ENCODE measurements at regions not wholly inside any gene's neighbourhood (a gene's known extent, or its start where the extent isn't known, plus 50 kb on each side); places are given as distances from the start of the nearest gene placed in this dataset.

GRCh38 chr11:96798445-96798844, 408.6 kb downstream of the JRKL start (continued):
- TF ChIP-seq CREM (IDR thresholded peaks at IDR 0.05; ENCODE audit: low read depth) = no peak
- peak; percentile 50 for TF ChIP-seq ARID1B (IDR thresholded peaks at IDR 0.05)
- TF ChIP-seq, protein P1, sequence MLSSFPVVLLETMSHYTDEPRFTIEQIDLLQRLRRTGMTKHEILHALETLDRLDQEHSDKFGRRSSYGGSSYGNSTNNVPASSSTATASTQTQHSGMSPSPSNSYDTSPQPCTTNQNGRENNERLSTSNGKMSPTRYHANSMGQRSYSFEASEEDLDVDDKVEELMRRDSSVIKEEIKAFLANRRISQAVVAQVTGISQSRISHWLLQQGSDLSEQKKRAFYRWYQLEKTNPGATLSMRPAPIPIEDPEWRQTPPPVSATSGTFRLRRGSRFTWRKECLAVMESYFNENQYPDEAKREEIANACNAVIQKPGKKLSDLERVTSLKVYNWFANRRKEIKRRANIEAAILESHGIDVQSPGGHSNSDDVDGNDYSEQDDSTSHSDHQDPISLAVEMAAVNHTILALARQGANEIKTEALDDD (IDR thresholded peaks at IDR 0.05) = peak; percentile 45; the same call in 1 of the 2 replicates
- TF ChIP-seq TBP (optimal IDR thresholded peaks at IDR 0.05; ENCODE audit: low read depth, low read length) = no peak
- no peak for TF ChIP-seq KDM4B (IDR thresholded peaks at IDR 0.05; ENCODE audit: borderline replicate concordance in 2 of 2, low read depth in 1 of 2)
- TF ChIP-seq TEAD4 (IDR thresholded peaks at IDR 0.05; ENCODE audit: low read length) = peak; percentile 51; the same call in 1 of the 2 replicates
- TF ChIP-seq TEAD4 (CRISPR knock-in tag; IDR thresholded peaks at IDR 0.05; ENCODE audit: borderline replicate concordance) = no peak
- TF ChIP-seq ZC3H4 (CRISPR knock-in tag; IDR thresholded peaks at IDR 0.05; ENCODE audit: borderline replicate concordance) = no peak
- TF ChIP-seq TCF3 (CRISPR knock-in tag; IDR thresholded peaks at IDR 0.05) = peak; percentile 64
- TF ChIP-seq ZNF764 (CRISPR knock-in tag; IDR thresholded peaks at IDR 0.05; ENCODE audit: low read depth) = no peak
- TF ChIP-seq CBFA2T2 (conservative IDR thresholded peaks at IDR 0.05) = peak; percentile 45; the same call in 1 of the 2 replicates
- TF ChIP-seq STAT5A (IDR thresholded peaks at IDR 0.05; ENCODE audit: borderline replicate concordance, low read length) = peak; percentile 16; the same call in 1 of the 2 replicates
- TF ChIP-seq NRF1 (conservative IDR thresholded peaks at IDR 0.05 in 1 of 2, IDR thresholded peaks at IDR 0.05 in 1 of 2) = 0 out of 4 replicates have a peak, but pooled peaks have one; percentile 0 to 26
- 0 out of 4 replicates have a peak, but pooled peaks of 1 of the 2 experiments have one; percentile 15 for TF ChIP-seq RCOR1 (IDR thresholded peaks at IDR 0.05; ENCODE audit: borderline replicate concordance in 1 of 2, low read depth in 2 of 2, low read length in 2 of 2)

Data from K562 (cell line).